Epidermal melanocyte (primary cell): ENCODE measurements at regions not wholly inside any gene's neighbourhood (a gene's known extent, or its start where the extent isn't known, plus 50 kb on each side); places are given as distances from the start of the nearest gene placed in this dataset.

Experiments used
- DNase-seq: peaks from one replicate; pipeline ENCODE4 v3.0.0; 2011; ENCODE audit warnings: low spot score; ENCODE audit not compliant: insufficient read length

- no peak for DNase-seq
Observed at GRCh38 chr15:39265261-39265660, 315.6 kb upstream of the THBS1 start.

GRCh38 chr15:39266890-39267289, 314.0 kb upstream of the THBS1 start:
- no peak for DNase-seq

GRCh38 chr15:39267685-39268084, 313.2 kb upstream of the THBS1 start:
- no peak for DNase-seq

- DNase-seq = no peak
Observed at GRCh38 chr15:39269352-39269751, 311.5 kb upstream of the THBS1 start.

GRCh38 chr15:39269821-39270220, 311.1 kb upstream of the THBS1 start:
- DNase-seq = no peak

- no peak for DNase-seq
Observed at GRCh38 chr15:39270221-39270855, 310.5 kb upstream of the THBS1 start.

GRCh38 chr15:39270934-39271333, 309.9 kb upstream of the THBS1 start:
- DNase-seq = no peak

GRCh38 chr15:39272901-39273300, 308.0 kb upstream of the THBS1 start:
- DNase-seq = no peak

- DNase-seq = no peak
Observed at GRCh38 chr15:39273717-39274411, 307.0 kb upstream of the THBS1 start.

GRCh38 chr15:39275066-39275465, 305.8 kb upstream of the THBS1 start:
- DNase-seq = no peak

GRCh38 chr15:39279311-39279710, 301.6 kb upstream of the THBS1 start:
- no peak for DNase-seq

GRCh38 chr15:39281094-39281493, 299.8 kb upstream of the THBS1 start:
- DNase-seq = no peak

- DNase-seq = no peak
Observed at GRCh38 chr15:39282663-39283208, 298.1 kb upstream of the THBS1 start.

GRCh38 chr15:39283531-39283930, 297.3 kb upstream of the THBS1 start:
- no peak for DNase-seq

GRCh38 chr15:39285071-39285470, 295.8 kb upstream of the THBS1 start:
- DNase-seq = no peak

GRCh38 chr15:39285663-39286062, 295.2 kb upstream of the THBS1 start:
- no peak for DNase-seq

GRCh38 chr15:39286706-39287105, 294.2 kb upstream of the THBS1 start:
- no peak for DNase-seq

GRCh38 chr15:39287322-39288195, 293.3 kb upstream of the THBS1 start:
- no peak for DNase-seq

- no peak for DNase-seq
Observed at GRCh38 chr15:39290711-39291435, 290.0 kb upstream of the THBS1 start.

- no peak for DNase-seq
Observed at GRCh38 chr15:39291690-39292089, 289.2 kb upstream of the THBS1 start.

GRCh38 chr15:39296955-39297354, 283.9 kb upstream of the THBS1 start:
- DNase-seq = no peak
